Brain microvascular endothelial cell (primary cell): ENCODE measurements at regions not wholly inside any gene's neighbourhood (a gene's known extent, or its start where the extent isn't known, plus 50 kb on each side); places are given as distances from the start of the nearest gene placed in this dataset.

Experiments
- DNase-seq: peaks from one replicate; pipeline ENCODE4 v3.0.0-alpha.2; 2020
- H3K27ac ChIP-seq: fragments of 250-450 bp; sonication (Bioruptor Pico); 2 replicates; pipeline ENCODE4 v1.5.1; 2020; ENCODE audit warnings: mild to moderate bottlenecking, moderate library complexity
- H3K27me3 ChIP-seq: fragments of 250-450 bp; sonication (Bioruptor Pico); replicated peaks from 2 replicates; pipeline ENCODE4 v1.5.1; 2020; ENCODE audit warnings: mild to moderate bottlenecking
- H3K36me3 ChIP-seq: fragments of 250-450 bp; sonication (Bioruptor Pico); replicated peaks from 2 replicates; pipeline ENCODE4 v1.5.1; 2020; ENCODE audit warnings: mild to moderate bottlenecking
- H3K4me3 ChIP-seq: 2 replicates; pipeline ENCODE4 v1.5.1; 2011; ENCODE audit warnings: low read depth, mild to moderate bottlenecking, control low read depth, low read length, moderate library complexity
- CTCF ChIP-seq: IDR thresholded peaks from 2 replicates; pipeline ENCODE4 v1.5.1; 2011; ENCODE audit warnings: low read depth, mild to moderate bottlenecking, moderate library complexity, low read length, control low read depth, inconsistent platforms; ENCODE audit errors: missing control alignments
- in situ Hi-C: cut with HindIII; loops from 2 replicates; pipeline ENCODE4 v1.10.0; 2017; ENCODE audit warnings: low sequenced_read_pairs, low pct_ligation_motif_present

- TF ChIP-seq CTCF = no peak
Observed at GRCh38 chr1:213615226-213615916, 372.4 kb upstream of the PROX1 start.

GRCh38 chr1:213617133-213617532 is 370.6 kb upstream of the PROX1 start:
- H3K27me3 ChIP-seq = no peaks in the 10 kb centered on the region
- H3K27ac ChIP-seq = no peak overlapping the region
- H3K36me3 ChIP-seq = no peaks in the 10 kb centered on the region
- H3K4me3 ChIP-seq = no peak overlapping the region
- no peak for TF ChIP-seq CTCF
- no peak for DNase-seq
- in situ Hi-C loops = no loop called here

More at GRCh38 chr1:213615226-213615916, 372.4 kb upstream of the PROX1 start:
- Histone ChIP-seq H3K36me3 (no peaks in the 10 kb centered on the region), H3K4me3 (no peak overlapping the region), H3K27me3 (no peaks in the 10 kb centered on the region), H3K27ac (no peak overlapping the region)
- in situ Hi-C loops = no loop called here
- DNase-seq = no peak

- no peak overlapping the region for H3K27ac ChIP-seq
- DNase-seq = no peak
- in situ Hi-C loops = no loop called here
- H3K4me3 ChIP-seq = no peak overlapping the region
- no peak for TF ChIP-seq CTCF
- no peaks in the 10 kb centered on the region for H3K36me3 ChIP-seq
- no peaks in the 10 kb centered on the region for H3K27me3 ChIP-seq
Observed at GRCh38 chr1:213618094-213618493, 369.7 kb upstream of the PROX1 start.

- DNase-seq = no peak
- Histone ChIP-seq H3K4me3 (no peak overlapping the region), H3K36me3 (no peaks in the 10 kb centered on the region), H3K27me3 (no peaks in the 10 kb centered on the region), H3K27ac (no peak overlapping the region)
- no peak for TF ChIP-seq CTCF
- in situ Hi-C loops = no loop called here
Observed at GRCh38 chr1:213619026-213619425, 368.7 kb upstream of the PROX1 start.

GRCh38 chr1:213621077-213621476 is 366.7 kb upstream of the PROX1 start:
- Histone ChIP-seq H3K27me3 (no peaks in the 10 kb centered on the region), H3K4me3 (no peak overlapping the region), H3K27ac (no peak overlapping the region), H3K36me3 (no peaks in the 10 kb centered on the region)
- DNase-seq = no peak
- no peak for TF ChIP-seq CTCF
- in situ Hi-C loops = no loop called here

GRCh38 chr1:213622365-213623063 is 365.3 kb upstream of the PROX1 start:
- Histone ChIP-seq H3K27ac (no peak overlapping the region), H3K4me3 (no peak overlapping the region), H3K36me3 (no peaks in the 10 kb centered on the region), H3K27me3 (no peaks in the 10 kb centered on the region)
- TF ChIP-seq CTCF = no peak
- in situ Hi-C loops = no loop called here
- no peak for DNase-seq
